ENCODE measurements at regions not wholly inside any gene's neighbourhood (a gene's known extent, or its start where the extent isn't known, plus 50 kb on each side); places are given as distances from the start of the nearest gene placed in this dataset.
A peak's percentile ranks its signal among the peaks of the same experiment; 100 is the strongest.

DNA sequence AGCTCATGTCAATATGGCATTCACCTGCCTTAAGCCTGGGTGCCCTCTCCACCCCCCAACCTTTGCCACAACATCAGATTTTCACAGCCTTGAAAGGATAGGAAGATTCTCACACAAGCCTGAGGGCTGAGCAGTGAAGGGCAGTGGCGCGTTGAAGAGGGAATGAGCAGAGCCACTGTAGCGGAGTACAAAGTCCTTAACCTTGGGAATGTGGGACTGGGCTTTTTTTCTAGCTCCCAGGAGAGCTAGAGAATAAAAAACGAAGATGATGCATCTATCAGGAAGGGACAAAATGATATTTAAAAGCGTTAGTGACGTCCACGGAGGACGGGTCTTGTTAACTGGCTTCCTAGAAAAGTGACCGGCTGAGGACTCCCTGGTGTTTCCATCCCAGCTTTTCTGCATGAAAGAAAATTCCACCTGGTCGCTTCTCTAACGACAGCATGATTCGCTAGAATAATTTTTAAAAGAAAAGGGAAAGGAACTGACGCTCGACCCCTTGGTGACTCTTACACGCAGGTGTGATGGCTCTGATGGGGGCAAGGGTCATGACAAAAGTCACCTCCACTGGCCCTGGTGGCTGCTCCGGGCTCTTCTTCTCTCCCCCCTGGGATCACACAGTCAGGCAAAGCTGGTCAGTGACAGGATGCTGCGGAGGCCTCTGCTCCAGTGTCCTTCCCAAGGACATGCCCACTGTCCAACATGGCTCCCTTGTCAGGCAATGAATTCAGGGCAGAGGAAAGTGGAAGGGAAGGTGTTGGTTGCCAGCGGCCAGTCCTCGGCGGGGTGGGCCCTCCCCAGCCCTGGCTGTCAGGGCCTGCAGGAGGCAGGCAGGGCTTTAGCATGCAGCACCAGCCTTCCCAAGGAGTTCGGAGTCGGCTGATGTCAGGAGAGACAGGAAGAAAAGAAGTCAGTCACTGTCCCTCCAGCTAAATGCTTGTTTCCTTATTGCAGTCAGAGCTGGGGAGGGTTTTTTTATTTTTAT is 58.4 kb upstream of the IRX3 start:
- Histone ChIP-seq H3F3A (ENCODE audit: insufficient read depth) (no peaks in the 10 kb centered on the region), H3K4me3 (no peak overlapping the region), H3K27ac (no peak overlapping the region), H3K9ac (no peak overlapping the region), H3K4me2 (ENCODE audit: unreplicated experiment) (no peak overlapping the region), H3K79me2 (ENCODE audit: insufficient read depth) (no peaks in the 10 kb centered on the region), H3K4me1 (ENCODE audit: insufficient read depth) (peaks cover 12% of the 10 kb centered on the region), H3K9me2 (ENCODE audit: insufficient read depth) (no peaks in the 10 kb centered on the region), H3K9me3 (ENCODE audit: low read depth) (no peaks in the 10 kb centered on the region), H2AFZ (no peak overlapping the region), H3K36me3 (ENCODE audit: low read depth) (no peaks in the 10 kb centered on the region), H4K20me1 (ENCODE audit: insufficient read depth) (no peaks in the 10 kb centered on the region), H3K27me3 (replicated peaks; ENCODE audit: insufficient read depth) (no peaks in the 10 kb centered on the region)
- TF ChIP-seq EZH2 (IDR thresholded peaks at IDR 0.05; ENCODE audit: insufficient read depth, poor library complexity, severe bottlenecking) (no peak), EZH2phosphoT487 (IDR thresholded peaks at IDR 0.05; ENCODE audit: insufficient read depth, low read depth) (no peak)
- no peak for DNase-seq
- WGBS, 2 experiments (ENCODE audit: low coverage in 1 of 2, low lambda C conversion rate in 2 of 2, missing lambda C conversion rate in 2 of 2), result 89 to 90% methylated on average over 22 of the region's 22 CpGs
- in situ Hi-C loops (cut with MboI), result no loop called here

DNA sequence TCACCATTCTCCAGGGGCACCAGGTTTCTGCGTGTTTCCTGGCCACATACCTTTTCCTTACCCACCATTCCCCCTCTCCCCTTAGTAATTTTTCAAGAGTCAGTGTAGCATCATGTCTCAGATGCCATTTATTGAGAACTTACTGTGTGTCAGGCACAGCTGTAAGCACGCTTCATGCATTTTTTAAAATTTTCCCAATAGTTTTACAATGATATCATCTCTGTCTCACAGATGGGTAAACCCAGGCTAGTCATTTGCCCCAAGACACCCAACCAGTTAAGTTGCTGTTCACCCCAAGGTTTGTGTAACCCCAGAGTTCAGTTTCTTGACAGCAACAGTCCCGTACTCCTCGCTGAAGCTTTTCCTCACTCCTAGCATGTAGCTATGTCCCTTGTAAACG is 56.4 kb upstream of the IRX3 start:
- Histone ChIP-seq H3K4me2 (ENCODE audit: unreplicated experiment) (peak overlapping the region; percentile 23), H3K27me3 (replicated peaks; ENCODE audit: insufficient read depth) (0 out of 2 replicates have a peak, but pooled peaks cover under 1% of the 10 kb centered on the region), H4K20me1 (ENCODE audit: insufficient read depth) (no peaks in the 10 kb centered on the region), H3K9me3 (ENCODE audit: low read depth) (no peaks in the 10 kb centered on the region), H3F3A (ENCODE audit: insufficient read depth) (no peaks in the 10 kb centered on the region), H3K27ac (no peak overlapping the region), H3K36me3 (ENCODE audit: low read depth) (no peaks in the 10 kb centered on the region), H3K79me2 (ENCODE audit: insufficient read depth) (no peaks in the 10 kb centered on the region), H3K4me1 (ENCODE audit: insufficient read depth) (peaks cover 12% of the 10 kb centered on the region), H3K9me2 (ENCODE audit: insufficient read depth) (no peaks in the 10 kb centered on the region), H3K4me3 (no peak overlapping the region), H2AFZ (no peak overlapping the region), H3K9ac (no peak overlapping the region)
- WGBS, 2 experiments (ENCODE audit: low coverage in 1 of 2, low lambda C conversion rate in 2 of 2, missing lambda C conversion rate in 2 of 2), result 87 to 89% methylated on average over 5 of the region's 5 CpGs
- in situ Hi-C loops (cut with MboI), result no loop called here
- TF ChIP-seq EZH2phosphoT487 (IDR thresholded peaks at IDR 0.05; ENCODE audit: insufficient read depth, low read depth) (no peak), EZH2 (IDR thresholded peaks at IDR 0.05; ENCODE audit: insufficient read depth, poor library complexity, severe bottlenecking) (no peak)
- peak; percentile 53 for DNase-seq

DNA sequence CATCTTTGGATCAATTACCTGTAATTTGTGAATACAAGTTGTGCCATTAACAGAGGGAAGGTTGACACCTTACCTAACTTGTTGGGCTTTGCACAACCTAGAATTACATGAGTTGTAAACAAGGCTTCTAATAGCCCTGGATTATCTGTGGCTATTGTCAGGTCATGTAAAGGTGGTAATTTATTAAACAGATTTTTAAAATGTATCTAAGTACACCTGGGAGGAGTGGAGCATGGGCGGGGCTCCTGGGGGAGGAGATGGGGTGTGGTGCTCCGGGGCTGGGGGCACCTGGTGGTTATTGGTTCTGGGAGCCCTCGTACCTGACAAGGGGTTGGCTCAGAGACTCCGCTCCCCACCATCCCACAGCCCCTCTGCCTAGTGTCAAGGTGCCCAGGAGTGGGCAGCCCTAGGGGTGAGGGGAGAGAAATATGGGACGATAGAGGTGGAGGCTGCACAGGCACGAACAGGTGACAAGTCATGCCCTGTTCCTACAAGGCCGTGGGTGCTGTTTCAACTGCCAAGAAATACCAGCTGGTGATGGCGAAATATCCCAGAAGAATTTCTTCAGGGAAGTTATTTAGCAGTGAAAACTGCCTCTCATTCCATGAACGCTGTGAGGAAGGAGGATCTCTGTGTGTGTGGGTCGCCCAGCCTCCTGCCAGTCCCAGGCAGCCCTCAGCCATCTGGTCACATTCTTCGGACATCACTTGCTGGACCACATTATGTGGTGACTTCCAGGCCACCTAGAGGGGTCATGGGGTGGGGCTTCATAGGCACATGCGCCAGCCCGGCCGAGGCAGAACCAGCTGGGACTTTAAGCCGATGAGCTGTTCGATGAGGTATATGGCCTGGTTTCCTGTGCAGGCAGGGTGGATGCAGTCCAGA is 55.5 kb upstream of the IRX3 start:
- Histone ChIP-seq H3K4me3 (no peak overlapping the region), H3K27me3 (replicated peaks; ENCODE audit: insufficient read depth) (peaks cover 7% of the 10 kb centered on the region; the same call in 1 of the 2 replicates), H3K4me2 (ENCODE audit: unreplicated experiment) (peak overlapping the region; percentile 23), H3K79me2 (ENCODE audit: insufficient read depth) (no peaks in the 10 kb centered on the region), H3K9ac (no peak overlapping the region), H2AFZ (no peak overlapping the region), H3K9me2 (ENCODE audit: insufficient read depth) (no peaks in the 10 kb centered on the region), H3K27ac (no peak overlapping the region), H4K20me1 (ENCODE audit: insufficient read depth) (no peaks in the 10 kb centered on the region), H3F3A (ENCODE audit: insufficient read depth) (no peaks in the 10 kb centered on the region), H3K36me3 (ENCODE audit: low read depth) (no peaks in the 10 kb centered on the region), H3K9me3 (ENCODE audit: low read depth) (no peaks in the 10 kb centered on the region), H3K4me1 (ENCODE audit: insufficient read depth) (peaks cover 12% of the 10 kb centered on the region)
- peak; percentile 50 for DNase-seq
- WGBS, 2 experiments (ENCODE audit: low coverage in 1 of 2, low lambda C conversion rate in 2 of 2, missing lambda C conversion rate in 2 of 2), result 86 to 90% methylated on average over 16 of the region's 16 CpGs
- in situ Hi-C loops (cut with MboI), result no loop called here
- TF ChIP-seq EZH2phosphoT487 (IDR thresholded peaks at IDR 0.05; ENCODE audit: insufficient read depth, low read depth), result no peak
- TF ChIP-seq EZH2 (IDR thresholded peaks at IDR 0.05; ENCODE audit: insufficient read depth, poor library complexity, severe bottlenecking), result no peak

DNA sequence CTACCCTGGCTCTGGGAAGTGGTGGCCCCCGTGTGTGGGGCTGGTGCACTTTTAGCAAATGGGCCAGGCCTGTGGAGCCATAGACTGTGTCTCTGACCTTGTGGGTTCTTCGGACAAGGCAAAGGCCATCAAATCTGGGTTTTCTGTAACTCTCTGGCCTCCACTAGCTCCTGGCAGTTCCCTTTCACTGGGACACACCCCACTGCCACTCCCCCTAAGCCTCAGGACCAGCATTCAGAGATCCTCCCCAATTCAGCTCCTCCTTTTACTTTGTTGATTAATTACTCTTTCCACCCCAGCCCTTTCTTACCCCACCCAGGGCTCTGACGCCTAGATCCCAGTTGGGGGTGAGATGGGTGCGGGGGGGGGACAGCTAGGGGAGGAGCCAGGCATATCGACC is 53.9 kb upstream of the IRX3 start:
- Histone ChIP-seq H3K27me3 (replicated peaks; ENCODE audit: insufficient read depth) (peaks cover 7% of the 10 kb centered on the region; the same call in 1 of the 2 replicates), H2AFZ (no peak overlapping the region), H4K20me1 (ENCODE audit: insufficient read depth) (no peaks in the 10 kb centered on the region), H3F3A (ENCODE audit: insufficient read depth) (no peaks in the 10 kb centered on the region), H3K4me1 (ENCODE audit: insufficient read depth) (peaks cover 12% of the 10 kb centered on the region), H3K79me2 (ENCODE audit: insufficient read depth) (no peaks in the 10 kb centered on the region), H3K27ac (no peak overlapping the region), H3K4me2 (ENCODE audit: unreplicated experiment) (no peak overlapping the region), H3K36me3 (ENCODE audit: low read depth) (no peaks in the 10 kb centered on the region), H3K9me2 (ENCODE audit: insufficient read depth) (no peaks in the 10 kb centered on the region), H3K4me3 (no peak overlapping the region), H3K9me3 (ENCODE audit: low read depth) (no peaks in the 10 kb centered on the region), H3K9ac (no peak overlapping the region)
- in situ Hi-C loops (cut with MboI), result no loop called here
- no peak for TF ChIP-seq EZH2 (IDR thresholded peaks at IDR 0.05; ENCODE audit: insufficient read depth, poor library complexity, severe bottlenecking)
- no peak for TF ChIP-seq EZH2phosphoT487 (IDR thresholded peaks at IDR 0.05; ENCODE audit: insufficient read depth, low read depth)
- no peak for DNase-seq
- WGBS, 2 experiments (ENCODE audit: low coverage in 1 of 2, low lambda C conversion rate in 2 of 2, missing lambda C conversion rate in 2 of 2), result 48 to 60% methylated on average over 4 to 5 of the region's 5 CpGs

Data from GM23248 (cell line).